ENCODE measurements at regions not wholly inside any gene's neighbourhood (a gene's known extent, or its start where the extent isn't known, plus 50 kb on each side); places are given as distances from the start of the nearest gene placed in this dataset.

- no peak overlapping the region for H3K4me3 ChIP-seq (ENCODE audit: low read depth, low read length)
- TF ChIP-seq CTCF (IDR thresholded peaks at IDR 0.05; ENCODE audit: borderline replicate concordance, insufficient read depth, low read depth, low read length): no peak
Measured at GRCh38 chr22:47797342-47797945, 1035.0 kb downstream of the TBC1D22A start.

- no peak for TF ChIP-seq CTCF (IDR thresholded peaks at IDR 0.05; ENCODE audit: borderline replicate concordance, insufficient read depth, low read depth, low read length)
- no peak overlapping the region for H3K4me3 ChIP-seq (ENCODE audit: low read depth, low read length)
Measured at GRCh38 chr22:47796128-47796908, 1033.9 kb downstream of the TBC1D22A start.

- no peak overlapping the region for H3K4me3 ChIP-seq (ENCODE audit: low read depth, low read length)
- no peak for TF ChIP-seq CTCF (IDR thresholded peaks at IDR 0.05; ENCODE audit: borderline replicate concordance, insufficient read depth, low read depth, low read length)
Measured at GRCh38 chr22:47795477-47796127, 1033.2 kb downstream of the TBC1D22A start.

- no peak overlapping the region for H3K4me3 ChIP-seq (ENCODE audit: low read depth, low read length)
- no peak for TF ChIP-seq CTCF (IDR thresholded peaks at IDR 0.05; ENCODE audit: borderline replicate concordance, insufficient read depth, low read depth, low read length)
Measured at GRCh38 chr22:47794851-47795250, 1032.4 kb downstream of the TBC1D22A start.

GRCh38 chr22:47793304-47794101 lies 1031.1 kb downstream of the TBC1D22A start:
- H3K4me3 ChIP-seq (ENCODE audit: low read depth, low read length): no peak overlapping the region
- no peak for TF ChIP-seq CTCF (IDR thresholded peaks at IDR 0.05; ENCODE audit: borderline replicate concordance, insufficient read depth, low read depth, low read length)

- H3K4me3 ChIP-seq (ENCODE audit: low read depth, low read length): no peak overlapping the region
- no peak for TF ChIP-seq CTCF (IDR thresholded peaks at IDR 0.05; ENCODE audit: borderline replicate concordance, insufficient read depth, low read depth, low read length)
Measured at GRCh38 chr22:47789171-47789570, 1026.7 kb downstream of the TBC1D22A start.
